ENCODE measurements at regions not wholly inside any gene's neighbourhood (a gene's known extent, or its start where the extent isn't known, plus 50 kb on each side); places are given as distances from the start of the nearest gene placed in this dataset.

DNA sequence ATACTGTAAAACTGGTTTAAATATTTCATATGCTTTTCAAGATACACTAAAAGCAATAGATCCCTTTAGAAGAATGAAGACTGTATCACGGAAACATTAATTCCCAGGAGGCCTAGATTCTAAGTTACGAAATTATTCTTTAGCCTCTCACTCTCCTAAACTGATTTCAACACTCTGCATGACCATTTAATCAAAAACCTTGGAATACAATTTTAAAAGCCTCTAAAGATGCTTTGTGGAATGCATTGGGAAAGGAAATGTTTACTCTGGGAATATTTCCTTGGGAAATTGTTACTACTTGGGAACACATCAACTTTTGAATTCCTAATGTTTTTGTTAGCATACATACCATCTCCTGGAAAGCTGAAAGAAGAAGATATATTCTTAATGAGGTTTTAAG is 255.7 kb upstream of the FAR2 start:
- Mint-ChIP-seq H3K27me3 (no peaks in the 10 kb centered on the region), H3K9me3 (no peaks in the 10 kb centered on the region), H3K4me3 (no peak overlapping the region), H3K27ac (no peak overlapping the region), H3K4me1 (ENCODE audit: low read depth in 2 of 2) (no peaks in the 10 kb centered on the region), H3K36me3 (ENCODE audit: insufficient read depth) (no peaks in the 10 kb centered on the region)
- no peak for DNase-seq
- ATAC-seq (replicated peaks), result no peak

DNA sequence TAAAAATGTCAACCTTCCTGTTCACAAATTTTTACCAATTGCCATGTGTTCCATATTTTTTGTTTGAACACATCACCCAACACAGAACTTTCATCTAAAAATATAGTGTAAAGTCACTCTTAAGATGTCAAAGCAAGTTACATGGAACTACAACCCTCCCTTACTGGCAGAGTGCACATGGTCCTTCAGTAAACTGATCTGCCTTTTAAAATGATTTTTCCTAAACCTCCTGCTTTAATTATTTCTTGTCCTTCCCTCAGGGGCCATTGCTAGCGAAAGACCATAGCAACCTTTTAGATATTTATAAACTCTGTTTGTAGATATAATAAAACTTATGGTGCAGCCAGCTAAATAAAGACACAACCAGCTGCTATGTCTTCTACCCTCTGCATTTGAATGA is 255.2 kb upstream of the FAR2 start:
- Mint-ChIP-seq H3K9me3 (no peaks in the 10 kb centered on the region), H3K36me3 (ENCODE audit: insufficient read depth) (no peaks in the 10 kb centered on the region), H3K27ac (no peak overlapping the region), H3K4me1 (ENCODE audit: low read depth in 2 of 2) (no peaks in the 10 kb centered on the region), H3K4me3 (no peak overlapping the region), H3K27me3 (no peaks in the 10 kb centered on the region)
- ATAC-seq (replicated peaks) (no peak), DNase-seq (no peak)

DNA sequence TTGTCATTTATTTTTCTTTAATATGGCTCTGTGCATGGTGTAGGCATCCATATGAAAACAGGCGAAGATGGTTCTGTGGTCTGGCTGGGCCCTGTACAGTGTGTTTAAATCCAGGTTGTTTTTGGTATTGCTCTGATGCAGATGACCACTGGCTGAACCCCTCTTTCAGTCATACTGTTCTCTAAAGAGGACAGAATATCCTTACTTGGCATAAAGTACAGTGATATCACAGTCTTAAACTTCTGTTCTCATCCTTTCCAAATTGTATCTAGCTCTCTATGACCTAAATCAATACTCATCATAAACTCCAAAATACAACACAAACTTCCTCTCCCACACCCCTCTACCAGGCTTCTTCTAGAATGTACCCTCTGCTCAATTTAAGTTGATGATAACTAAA is 252.7 kb upstream of the FAR2 start:
- H3K4me1 Mint-ChIP-seq (ENCODE audit: low read depth in 2 of 2), result no peaks in the 10 kb centered on the region
- no peak for DNase-seq
- no peak for ATAC-seq (replicated peaks)
- peaks cover 0 to 5% of the 10 kb centered on the region in 2 donors for H3K9me3 Mint-ChIP-seq
- no peak overlapping the region for H3K27ac Mint-ChIP-seq
- H3K36me3 Mint-ChIP-seq (ENCODE audit: insufficient read depth), result no peaks in the 10 kb centered on the region
- no peaks in the 10 kb centered on the region for H3K27me3 Mint-ChIP-seq
- H3K4me3 Mint-ChIP-seq, result no peak overlapping the region

DNA sequence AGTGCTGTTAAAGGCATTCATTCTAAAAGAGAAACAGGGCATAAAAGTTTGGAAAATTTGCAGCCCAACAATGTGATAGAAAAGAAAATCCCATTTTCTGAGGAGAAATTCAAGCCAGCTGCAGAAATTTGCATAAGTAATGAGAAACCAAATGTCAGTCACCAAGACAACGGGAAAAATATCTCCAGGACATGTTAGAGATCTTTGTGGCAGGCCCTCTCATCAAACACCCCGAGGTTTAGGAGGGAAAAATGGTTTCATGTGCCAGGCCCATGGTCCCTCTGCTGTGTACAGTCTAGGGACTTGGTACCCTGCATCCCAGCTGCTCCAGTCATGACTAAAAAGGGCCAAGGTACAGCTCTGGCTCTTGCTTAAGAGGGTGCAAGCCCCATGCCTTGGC is 251.0 kb upstream of the FAR2 start:
- Mint-ChIP-seq H3K9me3 (peaks cover 7 to 9% of the 10 kb centered on the region in 2 donors), H3K27ac (no peak overlapping the region), H3K4me1 (ENCODE audit: low read depth in 2 of 2) (no peaks in the 10 kb centered on the region), H3K36me3 (ENCODE audit: insufficient read depth) (no peaks in the 10 kb centered on the region), H3K27me3 (no peaks in the 10 kb centered on the region), H3K4me3 (no peak overlapping the region)
- DNase-seq (no peak), ATAC-seq (replicated peaks) (no peak)

- no peak overlapping the region for H3K4me3 Mint-ChIP-seq
- H3K27me3 Mint-ChIP-seq, result peaks cover 0 to 8% of the 10 kb centered on the region in 2 donors
- no peak for ATAC-seq (replicated peaks)
- H3K36me3 Mint-ChIP-seq (ENCODE audit: insufficient read depth), result no peaks in the 10 kb centered on the region
- no peak for DNase-seq
- H3K4me1 Mint-ChIP-seq (ENCODE audit: low read depth in 2 of 2), result no peaks in the 10 kb centered on the region
- H3K27ac Mint-ChIP-seq, result no peak overlapping the region
- H3K9me3 Mint-ChIP-seq, result peaks cover 7 to 9% of the 10 kb centered on the region in 2 donors
Observed at GRCh38 chr12:28899951-28900350, 249.1 kb upstream of the FAR2 start.

GRCh38 chr12:28905220-28905955 is 243.7 kb upstream of the FAR2 start:
- Mint-ChIP-seq H3K9me3 (peaks cover 5 to 27% of the 10 kb centered on the region in 2 donors), H3K4me3 (no peak overlapping the region), H3K4me1 (ENCODE audit: low read depth in 2 of 2) (no peaks in the 10 kb centered on the region), H3K27ac (no peak overlapping the region), H3K27me3 (peaks cover 0 to 8% of the 10 kb centered on the region in 2 donors), H3K36me3 (ENCODE audit: insufficient read depth) (no peaks in the 10 kb centered on the region)
- DNase-seq (no peak), ATAC-seq (replicated peaks) (no peak)

GRCh38 chr12:28908646-28909045 is 240.4 kb upstream of the FAR2 start:
- Mint-ChIP-seq H3K9me3 (peaks cover 0 to 29% of the 10 kb centered on the region in 2 donors), H3K27ac (no peak overlapping the region), H3K27me3 (peaks cover 0 to 3% of the 10 kb centered on the region in 2 donors), H3K36me3 (ENCODE audit: insufficient read depth) (no peaks in the 10 kb centered on the region), H3K4me3 (no peak overlapping the region), H3K4me1 (ENCODE audit: low read depth in 2 of 2) (no peaks in the 10 kb centered on the region)
- DNase-seq, result no peak
- no peak for ATAC-seq (replicated peaks)

DNA sequence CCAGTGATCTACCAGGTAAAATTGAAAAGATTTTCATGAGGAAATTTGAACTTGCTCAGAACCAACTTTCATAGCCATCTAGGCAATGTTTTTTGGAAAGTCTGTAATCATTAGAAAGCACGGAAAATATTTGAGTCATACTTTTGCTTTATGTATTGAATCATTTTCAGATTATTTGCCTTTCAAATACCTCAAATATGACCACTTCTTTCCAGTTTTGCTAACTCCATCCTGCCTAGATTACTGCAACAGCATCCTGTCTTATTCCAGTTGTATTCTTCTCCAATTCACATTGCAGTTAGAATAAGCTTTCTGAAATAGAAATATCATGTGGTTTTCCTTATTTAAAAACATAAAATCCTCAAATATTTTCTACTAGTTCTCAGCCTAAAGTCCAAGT is 239.8 kb upstream of the FAR2 start:
- H3K27ac Mint-ChIP-seq, result no peak overlapping the region
- H3K4me3 Mint-ChIP-seq, result no peak overlapping the region
- H3K4me1 Mint-ChIP-seq (ENCODE audit: low read depth in 2 of 2), result no peaks in the 10 kb centered on the region
- H3K27me3 Mint-ChIP-seq, result no peaks in the 10 kb centered on the region
- ATAC-seq (replicated peaks), result no peak
- H3K9me3 Mint-ChIP-seq, result peaks cover 3 to 35% of the 10 kb centered on the region in 2 donors
- H3K36me3 Mint-ChIP-seq (ENCODE audit: insufficient read depth), result no peaks in the 10 kb centered on the region
- no peak for DNase-seq

DNA sequence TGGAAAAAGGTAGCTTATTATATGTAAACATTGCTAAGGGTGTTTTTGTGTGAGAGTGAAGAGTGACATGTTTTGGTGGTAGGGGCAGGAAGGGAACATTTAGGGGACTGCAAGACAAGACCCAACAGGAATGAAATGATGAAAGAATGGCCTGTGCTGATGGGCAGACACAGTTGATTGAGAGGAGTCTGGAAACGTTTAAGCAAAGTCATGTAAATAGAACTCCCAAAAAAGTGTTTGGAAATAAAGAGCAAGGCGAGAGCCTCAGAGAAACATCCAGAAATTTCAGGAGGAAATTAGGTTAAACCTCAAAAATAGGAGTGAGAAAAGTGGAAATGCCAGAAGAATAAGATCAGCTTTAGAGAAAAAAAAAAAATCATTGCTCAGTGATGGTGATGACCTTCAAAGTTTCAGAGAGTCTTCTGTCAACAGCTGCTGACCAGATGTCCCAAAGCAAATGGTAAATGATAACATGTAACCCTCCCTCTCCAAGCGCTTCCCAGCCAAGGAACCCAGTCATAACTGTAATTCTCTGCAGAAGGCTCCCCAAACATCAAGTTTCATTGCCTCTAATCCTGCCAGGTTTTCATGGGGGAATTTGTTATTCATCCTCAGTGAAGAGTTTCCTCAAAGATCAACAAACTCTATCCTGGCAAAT is 223.2 kb upstream of the FAR2 start:
- H3K4me1 Mint-ChIP-seq (ENCODE audit: low read depth in 2 of 2), result no peaks in the 10 kb centered on the region
- DNase-seq, result no peak
- no peak overlapping the region for H3K4me3 Mint-ChIP-seq
- no peak overlapping the region for H3K27ac Mint-ChIP-seq
- ATAC-seq (replicated peaks), result no peak
- peaks cover 4 to 5% of the 10 kb centered on the region in 2 donors for H3K9me3 Mint-ChIP-seq
- H3K27me3 Mint-ChIP-seq, result peaks cover 0 to 12% of the 10 kb centered on the region in 2 donors
- H3K36me3 Mint-ChIP-seq (ENCODE audit: insufficient read depth), result no peaks in the 10 kb centered on the region

- H3K4me3 Mint-ChIP-seq, result no peak overlapping the region
- H3K4me1 Mint-ChIP-seq (ENCODE audit: low read depth in 2 of 2), result no peaks in the 10 kb centered on the region
- peaks cover 0 to 12% of the 10 kb centered on the region in 2 donors for H3K27me3 Mint-ChIP-seq
- DNase-seq, result no peak
- ATAC-seq (replicated peaks), result no peak
- peaks cover 3 to 4% of the 10 kb centered on the region in 2 donors for H3K9me3 Mint-ChIP-seq
- H3K36me3 Mint-ChIP-seq (ENCODE audit: insufficient read depth), result no peaks in the 10 kb centered on the region
- H3K27ac Mint-ChIP-seq, result no peak overlapping the region
Observed at GRCh38 chr12:28930704-28931103, 218.4 kb upstream of the FAR2 start.

- H3K4me1 Mint-ChIP-seq (ENCODE audit: low read depth in 2 of 2), result no peaks in the 10 kb centered on the region
- no peak for ATAC-seq (replicated peaks)
Observed at GRCh38 chr12:28933176-28933575, 215.9 kb upstream of the FAR2 start.

DNA sequence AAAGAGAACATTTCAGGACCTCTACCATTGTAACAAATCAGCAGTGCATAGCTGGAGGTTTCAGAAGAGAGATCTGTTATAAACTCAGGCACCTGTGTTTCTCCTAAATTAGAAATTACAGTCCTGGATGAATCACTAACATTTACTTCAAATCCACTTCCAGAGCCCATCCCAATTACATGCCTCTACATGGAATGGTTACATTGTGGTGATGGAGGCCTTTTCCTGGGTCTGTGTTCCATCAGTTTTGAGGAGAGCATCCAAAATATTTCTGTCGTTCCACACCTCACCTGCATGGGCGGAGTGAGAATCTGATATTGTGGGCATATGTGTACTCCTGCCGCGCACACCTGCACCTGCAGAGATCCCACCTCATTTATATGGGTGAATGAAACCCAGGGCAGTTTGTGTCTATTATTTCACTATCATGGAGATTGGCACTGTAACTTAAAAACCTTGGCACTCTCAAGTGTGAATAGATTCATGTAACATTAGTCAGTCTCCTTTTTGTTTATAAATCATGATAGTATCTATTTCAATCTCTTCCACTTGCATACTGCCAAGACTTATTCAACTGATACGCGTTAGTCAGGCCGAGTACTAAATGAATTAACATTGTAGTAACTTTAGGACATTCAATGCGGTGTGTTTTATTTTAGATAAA is 215.1 kb upstream of the FAR2 start:
- Mint-ChIP-seq H3K27me3 (peaks cover 7 to 8% of the 10 kb centered on the region in 2 donors), H3K4me3 (no peak overlapping the region), H3K4me1 (ENCODE audit: low read depth in 2 of 2) (no peaks in the 10 kb centered on the region), H3K9me3 (no peaks in the 10 kb centered on the region), H3K27ac (no peak overlapping the region), H3K36me3 (ENCODE audit: insufficient read depth) (no peaks in the 10 kb centered on the region)
- no peak for DNase-seq
- no peak for ATAC-seq (replicated peaks)

More at GRCh38 chr12:28933176-28933575, 215.9 kb upstream of the FAR2 start:
- peaks cover 0 to 9% of the 10 kb centered on the region in 2 donors for H3K27me3 Mint-ChIP-seq
- peaks cover 0 to 2% of the 10 kb centered on the region in 2 donors for H3K9me3 Mint-ChIP-seq
- no peaks in the 10 kb centered on the region for H3K36me3 Mint-ChIP-seq (ENCODE audit: insufficient read depth)
- no peak overlapping the region for H3K27ac Mint-ChIP-seq
- DNase-seq, result no peak
- H3K4me3 Mint-ChIP-seq, result no peak overlapping the region

DNA sequence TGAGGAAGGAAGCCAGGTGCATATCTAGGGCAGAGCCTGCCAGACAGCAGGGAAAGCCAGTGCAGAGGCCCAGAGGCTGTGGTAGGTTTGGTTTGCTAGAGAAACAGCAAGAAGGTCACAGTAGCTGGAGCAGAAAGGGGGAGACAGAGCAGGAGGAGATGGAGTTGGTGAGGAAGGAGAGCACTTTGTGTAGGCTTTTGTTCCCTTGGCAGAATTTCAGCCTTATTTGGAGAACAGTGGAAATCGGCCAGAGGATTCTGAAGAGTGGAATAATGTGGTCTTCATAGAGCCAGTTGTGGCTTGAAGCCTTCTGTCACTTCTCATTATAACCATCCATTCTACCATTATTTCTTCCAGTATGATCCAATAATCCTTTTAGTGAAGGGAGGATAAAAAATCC is 212.9 kb upstream of the FAR2 start:
- Mint-ChIP-seq H3K27me3 (peaks cover 9 to 10% of the 10 kb centered on the region in 2 donors), H3K4me1 (ENCODE audit: low read depth in 2 of 2) (no peaks in the 10 kb centered on the region), H3K27ac (no peak overlapping the region), H3K36me3 (ENCODE audit: insufficient read depth) (no peaks in the 10 kb centered on the region), H3K4me3 (no peak overlapping the region), H3K9me3 (no peaks in the 10 kb centered on the region)
- ATAC-seq (replicated peaks) (no peak), DNase-seq (no peak)

GRCh38 chr12:28936711-28937110 is 212.4 kb upstream of the FAR2 start:
- Mint-ChIP-seq H3K9me3 (no peaks in the 10 kb centered on the region), H3K27me3 (peaks cover 9 to 10% of the 10 kb centered on the region in 2 donors), H3K4me1 (ENCODE audit: low read depth in 2 of 2) (no peaks in the 10 kb centered on the region), H3K4me3 (no peak overlapping the region), H3K36me3 (ENCODE audit: insufficient read depth) (no peaks in the 10 kb centered on the region), H3K27ac (no peak overlapping the region)
- no peak for ATAC-seq (replicated peaks)
- no peak for DNase-seq

Measured in effector memory CD8-positive, alpha-beta T cell (primary cell).